KMS-11 (cell line): ENCODE measurements at regions not wholly inside any gene's neighbourhood (a gene's known extent, or its start where the extent isn't known, plus 50 kb on each side); places are given as distances from the start of the nearest gene placed in this dataset.

Source experiments
- H2AFZ ChIP-seq: fragments of 200-600 bp; sonication (generic); 2 replicates; pipeline ENCODE4 v1.6.1; 2016; ENCODE audit warnings: antibody characterized with exemption, mixed run types, low read depth
- H3K27ac ChIP-seq: fragments of 200-600 bp; sonication (generic); 2 replicates; pipeline ENCODE4 v1.6.1; 2016; ENCODE audit warnings: mild to moderate bottlenecking, mixed run types
- H3K27me3 ChIP-seq: fragments of 200-600 bp; sonication (generic); 2 replicates; pipeline ENCODE4 v1.6.1; 2017; ENCODE audit warnings: mild to moderate bottlenecking, low read depth, mixed run types, moderate library complexity; ENCODE audit not compliant: insufficient read depth
- H3K36me3 ChIP-seq: fragments of 200-600 bp; sonication (generic); 2 replicates; pipeline ENCODE4 v1.6.1; 2017; ENCODE audit warnings: mild to moderate bottlenecking, mixed run types; ENCODE audit not compliant: insufficient read depth
- H3K4me1 ChIP-seq: fragments of 200-600 bp; sonication (generic); 2 replicates; pipeline ENCODE4 v1.6.1; 2016; ENCODE audit warnings: mild to moderate bottlenecking, low read depth, mixed run types; ENCODE audit not compliant: poor library complexity, severe bottlenecking
- H3K4me2 ChIP-seq: fragments of 200-600 bp; sonication (generic); 2 replicates; pipeline ENCODE4 v1.7.0; 2016; ENCODE audit warnings: mild to moderate bottlenecking, mixed run types
- H3K4me3 ChIP-seq: fragments of 200-600 bp; sonication (generic); IDR thresholded peaks from 2 replicates; pipeline ENCODE4 v1.6.1; 2017; ENCODE audit warnings: low read depth, low read length, mixed read lengths; ENCODE audit not compliant: insufficient read depth
- H3K79me2 ChIP-seq: fragments of 200-600 bp; sonication (generic); 2 replicates; pipeline ENCODE4 v1.6.1; 2016; ENCODE audit warnings: low read depth, mixed run types; ENCODE audit not compliant: insufficient read depth
- H3K9ac ChIP-seq: fragments of 200-600 bp; sonication (generic); 2 replicates; pipeline ENCODE4 v1.6.1; 2016; ENCODE audit warnings: mild to moderate bottlenecking, mixed run types
- H4K20me1 ChIP-seq: fragments of 200-600 bp; sonication (generic); 2 replicates; pipeline ENCODE4 v1.6.1; 2016; ENCODE audit warnings: mild to moderate bottlenecking, mixed run types; ENCODE audit not compliant: insufficient read depth
- CTCF ChIP-seq: fragments of 200-600 bp; sonication (generic); conservative IDR thresholded peaks from 2 replicates; pipeline ENCODE4 v1.6.1; 2017; ENCODE audit warnings: low read depth, mild to moderate bottlenecking, antibody characterized with exemption, low read length, moderate library complexity, mixed read lengths

GRCh38 chr11:134783234-134783633 lies 371.2 kb upstream of the B3GAT1 start:
- TF ChIP-seq CTCF, result no peak
- no peak overlapping the region for H2AFZ ChIP-seq
- H3K36me3 ChIP-seq, result no peaks in the 10 kb centered on the region
- H3K4me2 ChIP-seq, result no peak overlapping the region
- no peak overlapping the region for H3K4me3 ChIP-seq
- no peak overlapping the region for H3K27ac ChIP-seq
- no peak overlapping the region for H3K9ac ChIP-seq
- no peaks in the 10 kb centered on the region for H4K20me1 ChIP-seq
- H3K4me1 ChIP-seq, result no peaks in the 10 kb centered on the region
- no peaks in the 10 kb centered on the region for H3K79me2 ChIP-seq
- no peaks in the 10 kb centered on the region for H3K27me3 ChIP-seq

GRCh38 chr11:134781380-134781866 lies 369.4 kb upstream of the B3GAT1 start:
- no peak overlapping the region for H3K4me3 ChIP-seq
- no peaks in the 10 kb centered on the region for H3K4me1 ChIP-seq
- H4K20me1 ChIP-seq, result no peaks in the 10 kb centered on the region
- no peaks in the 10 kb centered on the region for H3K79me2 ChIP-seq
- H2AFZ ChIP-seq, result no peak overlapping the region
- H3K9ac ChIP-seq, result no peak overlapping the region
- TF ChIP-seq CTCF, result no peak
- no peak overlapping the region for H3K27ac ChIP-seq
- H3K36me3 ChIP-seq, result no peaks in the 10 kb centered on the region
- H3K27me3 ChIP-seq, result no peaks in the 10 kb centered on the region
- H3K4me2 ChIP-seq, result no peak overlapping the region

- Histone ChIP-seq H3K4me2 (no peak overlapping the region), H3K36me3 (no peaks in the 10 kb centered on the region), H4K20me1 (no peaks in the 10 kb centered on the region), H3K27me3 (no peaks in the 10 kb centered on the region), H3K79me2 (no peaks in the 10 kb centered on the region), H3K9ac (no peak overlapping the region), H3K4me3 (no peak overlapping the region), H3K4me1 (no peaks in the 10 kb centered on the region), H2AFZ (no peak overlapping the region), H3K27ac (no peak overlapping the region)
- TF ChIP-seq CTCF, result no peak
Measured at GRCh38 chr11:134780486-134781147, 368.6 kb upstream of the B3GAT1 start.

GRCh38 chr11:134779179-134779578 lies 367.1 kb upstream of the B3GAT1 start:
- Histone ChIP-seq H3K27me3 (no peaks in the 10 kb centered on the region), H3K27ac (no peak overlapping the region), H3K4me2 (no peak overlapping the region), H3K9ac (no peak overlapping the region), H2AFZ (no peak overlapping the region), H3K79me2 (no peaks in the 10 kb centered on the region), H3K4me1 (no peaks in the 10 kb centered on the region), H3K4me3 (no peak overlapping the region), H4K20me1 (no peaks in the 10 kb centered on the region), H3K36me3 (no peaks in the 10 kb centered on the region)
- TF ChIP-seq CTCF, result no peak
